ENCODE measurements at regions not wholly inside any gene's neighbourhood (a gene's known extent, or its start where the extent isn't known, plus 50 kb on each side); places are given as distances from the start of the nearest gene placed in this dataset.

GRCh38 chr17:5864741-5865657, 205.2 kb upstream of the WSCD1 start:
- no peaks in the 10 kb centered on the region for H3K4me1 ChIP-seq
- no peaks in the 10 kb centered on the region for H3K36me3 ChIP-seq
- DNase-seq, result no peak
- TF ChIP-seq CTCF (IDR thresholded peaks at IDR 0.05) (no peak), POLR2A (IDR thresholded peaks at IDR 0.05) (no peak)
- 65 to 69% methylated on average over 9 of the region's 9 CpGs for WGBS, 2 donors
- H3K27ac ChIP-seq, result no peak overlapping the region
- H3K27me3 ChIP-seq, result no peaks in the 10 kb centered on the region
- H3K9me3 ChIP-seq, result no peaks in the 10 kb centered on the region
- intact Hi-C loops (cut with DNase I), result no loop called here
- no peak overlapping the region for H3K4me3 ChIP-seq (replicated peaks in 1 of 3)

GRCh38 chr17:5866978-5867377, 203.2 kb upstream of the WSCD1 start:
- Histone ChIP-seq H3K9me3 (no peaks in the 10 kb centered on the region), H3K4me3 (replicated peaks in 1 of 3) (no peak overlapping the region), H3K27me3 (no peaks in the 10 kb centered on the region), H3K4me1 (no peaks in the 10 kb centered on the region), H3K36me3 (no peaks in the 10 kb centered on the region), H3K27ac (no peak overlapping the region)
- intact Hi-C loops (cut with DNase I), result no loop called here
- TF ChIP-seq POLR2A (IDR thresholded peaks at IDR 0.05) (no peak), CTCF (IDR thresholded peaks at IDR 0.05) (no peak)
- DNase-seq, result no peak
- 62 to 65% methylated on average over 4 of the region's 4 CpGs for WGBS, 2 donors

- TF ChIP-seq CTCF (IDR thresholded peaks at IDR 0.05) (no peak), POLR2A (IDR thresholded peaks at IDR 0.05) (no peak)
- DNase-seq, result no peak
- Histone ChIP-seq H3K27me3 (no peaks in the 10 kb centered on the region), H3K36me3 (no peaks in the 10 kb centered on the region), H3K9me3 (no peaks in the 10 kb centered on the region), H3K4me3 (replicated peaks in 1 of 3) (no peak overlapping the region), H3K4me1 (no peaks in the 10 kb centered on the region), H3K27ac (no peak overlapping the region)
- intact Hi-C loops (cut with DNase I), result no loop called here
- WGBS, 2 donors, result 70 to 72% methylated on average over 12 of the region's 12 CpGs
Observed at GRCh38 chr17:5869041-5869745, 201.0 kb upstream of the WSCD1 start.

DNA sequence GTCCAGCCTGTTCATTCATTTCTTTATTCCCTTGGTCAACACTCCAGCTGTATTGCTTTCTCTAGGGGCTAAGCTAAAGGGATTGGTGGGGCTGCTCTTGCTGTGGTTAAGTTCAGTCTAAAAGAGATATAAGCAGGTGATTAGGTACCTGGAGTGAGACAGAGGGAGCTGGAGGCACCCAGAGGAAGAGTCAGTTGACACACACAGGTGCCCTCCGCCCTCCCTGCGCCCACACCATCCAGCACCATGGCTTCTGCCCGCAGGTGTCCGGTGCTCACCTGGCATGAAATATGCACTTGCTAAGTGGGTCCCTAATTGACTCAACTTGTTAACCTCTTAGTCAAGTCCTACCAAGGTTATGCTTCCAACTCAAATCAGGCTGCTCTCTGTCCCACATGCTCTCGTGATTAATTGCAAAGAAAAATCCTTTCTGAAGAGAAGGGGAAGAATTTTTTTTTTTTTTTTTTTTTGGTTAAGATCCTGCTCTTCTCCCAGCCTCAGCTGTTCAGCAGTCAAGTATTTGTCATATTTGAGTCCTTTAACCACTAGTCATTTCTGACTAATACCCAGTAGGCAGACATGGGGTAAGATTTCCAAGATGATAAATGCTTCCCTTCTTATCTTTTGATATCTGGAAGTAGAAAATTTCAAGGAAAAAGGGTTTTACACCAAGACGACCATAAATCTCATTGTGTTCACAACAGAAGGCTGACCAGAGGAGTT, 199.8 kb upstream of the WSCD1 start:
- no peaks in the 10 kb centered on the region for H3K4me1 ChIP-seq
- H3K27ac ChIP-seq, result no peak overlapping the region
- TF ChIP-seq CTCF (IDR thresholded peaks at IDR 0.05) (no peak), POLR2A (IDR thresholded peaks at IDR 0.05) (no peak)
- H3K27me3 ChIP-seq, result no peaks in the 10 kb centered on the region
- H3K36me3 ChIP-seq, result no peaks in the 10 kb centered on the region
- intact Hi-C loops (cut with DNase I), result no loop called here
- H3K4me3 ChIP-seq (replicated peaks in 1 of 3), result no peak overlapping the region
- 82% methylated on average over 6 of the region's 6 CpGs for WGBS, 2 donors
- DNase-seq, result no peak
- H3K9me3 ChIP-seq, result no peaks in the 10 kb centered on the region
